HepG2 (cell line): ENCODE measurements at regions not wholly inside any gene's neighbourhood (a gene's known extent, or its start where the extent isn't known, plus 50 kb on each side); places are given as distances from the start of the nearest gene placed in this dataset.

Experiments used
- ATAC-seq: fragments of 200-7000 bp; cut with Tn5 transposase; 3 replicates; pipeline ENCODE4 v1.9.1; 2020; ENCODE audit warnings: mild to moderate bottlenecking, moderate library complexity
- BruUV-seq: library from RNA; stranded (reverse); fragments of 400-500 nt; replicated peaks from 2 replicates; lab custom pipeline; 2021; lab: Mats Ljungman, UMichigan
- CTCF ChIA-PET: fragments of 300-600 bp; formaldehyde crosslinking; extraction: SDS; loops from one replicate; lab custom pipeline; 2021; ENCODE audit warnings: low total read pairs, inconsistent platforms, low intra/inter-chr PET ratio; lab: Yijun Ruan, JAX
- POLR2A ChIA-PET: fragments of 350-600 bp; sonication (Branson Sonifier 250); formaldehyde crosslinking; loops from one replicate; lab custom pipeline; 2020; ENCODE audit warnings: antibody characterized with exemption, inconsistent platforms; lab: Yijun Ruan, JAX
- DNase-seq: peaks from one replicate; pipeline ENCODE4 v3.0.0-alpha.2; 2015; ENCODE audit warnings: low spot score
- FAIRE-seq: peaks from 3 replicates; lab custom pipeline; 2011; peaks lifted over from hg19 to GRCh38; lab: Jason Lieb, UNC
- H2AFZ ChIP-seq: one replicate; pipeline ENCODE4 v1.6.1; 2011; ENCODE audit warnings: low read length, inconsistent platforms
- H3K27ac ChIP-seq: fragments of 300-600 bp; 3 replicates; pipeline ENCODE4 v1.8.0; 2011; ENCODE audit warnings: mixed run types, mild to moderate bottlenecking, mixed read lengths, low read length, inconsistent platforms; ENCODE audit not compliant: insufficient read depth; ENCODE audit errors: extremely low read length
- H3K27me3 ChIP-seq, 2 experiments: fragments of 200-600 bp in 1 of 2; 2 replicates in 1 of 2; 3 replicates in 1 of 2; pipeline versions ENCODE4 v1.6.0 to v1.8.0; 2011; ENCODE audit warnings: low read length in 2 of 2, mild to moderate bottlenecking in 2 of 2, moderate library complexity in 2 of 2, inconsistent platforms in 1 of 2; ENCODE audit not compliant: insufficient read depth in 2 of 2, control insufficient read depth in 1 of 2
- H3K36me3 ChIP-seq, 2 experiments: fragments of 200-600 bp in 1 of 2; replicated peaks in 1 of 2; 2 replicates in 1 of 2; 3 replicates in 1 of 2; pipeline versions ENCODE4 v1.5.1 to v1.8.0; 2011; ENCODE audit warnings: low read length in 2 of 2, inconsistent platforms in 1 of 2; ENCODE audit not compliant: insufficient read depth in 2 of 2, control insufficient read depth in 1 of 2
- H3K4me1 ChIP-seq: 2 replicates; pipeline ENCODE4 v1.5.1; 2012; ENCODE audit warnings: low read length, inconsistent platforms; ENCODE audit not compliant: insufficient read depth
- H3K4me2 ChIP-seq: 2 replicates; pipeline ENCODE4 v1.6.0; 2011; ENCODE audit warnings: low read depth, low read length, inconsistent platforms
- H3K4me3 ChIP-seq, 3 experiments: fragments of 200-600 bp in 1 of 3; sonication (generic), shearing (Covaris generic) in 1 of 3; replicated peaks in 1 of 3; 2 replicates each; pipeline ENCODE4 v1.5.1; 2011 to 2016; ENCODE audit warnings: low read length in 3 of 3, inconsistent platforms in 2 of 3, low read depth in 2 of 3, mild to moderate bottlenecking in 2 of 3, control low read depth in 1 of 3, mixed read lengths in 1 of 3; ENCODE audit not compliant: insufficient read depth in 1 of 3
- H3K79me2 ChIP-seq: one replicate; pipeline ENCODE4 v1.6.1; 2011; ENCODE audit warnings: low read length, inconsistent platforms; ENCODE audit not compliant: insufficient read depth
- H3K9ac ChIP-seq: 2 replicates; pipeline ENCODE4 v1.6.0; 2011; ENCODE audit warnings: mild to moderate bottlenecking, low read depth, low read length, inconsistent platforms; ENCODE audit not compliant: insufficient read depth
- H3K9me3 ChIP-seq: 2 replicates; pipeline ENCODE4 v1.5.1; 2012; ENCODE audit warnings: mild to moderate bottlenecking, low read length
- H4K20me1 ChIP-seq: 2 replicates; pipeline ENCODE4 v1.6.0; 2011; ENCODE audit warnings: inconsistent platforms, mild to moderate bottlenecking, low read length, moderate library complexity; ENCODE audit not compliant: insufficient read depth
- MIER3 ChIP-seq: IDR thresholded peaks from 2 replicates; pipeline ENCODE4 v1.6.1; 2016; ENCODE audit warnings: missing compliant biosample characterization, borderline replicate concordance
- MXD4 ChIP-seq: IDR thresholded peaks from 2 replicates; pipeline ENCODE4 v1.6.1; 2016; ENCODE audit warnings: mild to moderate bottlenecking, missing biosample characterization, missing genetic modification reagents
- NKX3-1 ChIP-seq: sonication (generic); formaldehyde crosslinking; IDR thresholded peaks from 2 replicates; pipeline ENCODE4 v1.5.0; 2020; ENCODE audit warnings: missing genetic modification reagents
- NRL ChIP-seq: sonication (generic); formaldehyde crosslinking; IDR thresholded peaks from 2 replicates; pipeline ENCODE4 v1.5.0; 2020; ENCODE audit warnings: missing genetic modification reagents, mild to moderate bottlenecking, moderate library complexity, borderline replicate concordance
- TEAD2 ChIP-seq: sonication (generic); formaldehyde crosslinking; IDR thresholded peaks from 2 replicates; pipeline ENCODE4 v1.9.0; 2021; ENCODE audit warnings: missing genetic modification reagents
- ZNF724P ChIP-seq: sonication (generic); formaldehyde crosslinking; IDR thresholded peaks from 2 replicates; pipeline ENCODE4 v1.8.0; 2022; ENCODE audit warnings: missing genetic modification reagents, borderline replicate concordance
- ZSCAN30 ChIP-seq: sonication (generic); formaldehyde crosslinking; IDR thresholded peaks from 2 replicates; pipeline ENCODE4 v1.5.0; 2020; ENCODE audit warnings: mild to moderate bottlenecking, missing genetic modification reagents
- ZZZ3 ChIP-seq: sonication (generic); formaldehyde crosslinking; IDR thresholded peaks from 2 replicates; pipeline ENCODE4 v1.4.0; 2020; ENCODE audit warnings: missing genetic modification reagents, mild to moderate bottlenecking, borderline replicate concordance
- in situ Hi-C: cut with HindIII; loops from 2 replicates; pipeline ENCODE4 v1.10.0; 2017; ENCODE audit warnings: low pct_unique_long_range_greater_than_20kb; ENCODE audit not compliant: extremely low pct_ligation_motif_present
- intact Hi-C: fragments of 100-400 bp; cut with micrococcal nuclease; formaldehyde crosslinking; loops from one replicate; pipeline ENCODE4 v1.10.0; 2022; ENCODE audit not compliant: unreplicated experiment
- TF ChIP-seq, protein P1 (sequence below): IDR thresholded peaks from 2 replicates; pipeline ENCODE4 v1.6.1; 2016; ENCODE audit warnings: low read depth
- TF ChIP-seq, protein P2 (sequence below): IDR thresholded peaks from 2 replicates; pipeline ENCODE4 v1.6.1; 2016; ENCODE audit warnings: missing compliant biosample characterization, missing genetic modification reagents, borderline replicate concordance
- TF ChIP-seq, protein P3 (sequence below): sonication (generic); formaldehyde crosslinking; IDR thresholded peaks from 2 replicates; pipeline ENCODE4 v1.9.0; 2021; ENCODE audit warnings: missing genetic modification reagents, borderline replicate concordance
- TF ChIP-seq, protein P4 (sequence below): sonication (generic); formaldehyde crosslinking; IDR thresholded peaks from 2 replicates; pipeline ENCODE4 v1.8.1; 2023; ENCODE audit warnings: mild to moderate bottlenecking, moderate library complexity, missing genetic modification reagents
- TF ChIP-seq, protein P5 (sequence below): sonication (generic); formaldehyde crosslinking; IDR thresholded peaks from 2 replicates; pipeline ENCODE4 v1.5.0; 2020; ENCODE audit warnings: mild to moderate bottlenecking, missing genetic modification reagents
- TF ChIP-seq, protein P6 (sequence below): sonication (generic); formaldehyde crosslinking; IDR thresholded peaks from 2 replicates; pipeline ENCODE4 v1.4.0; 2020; ENCODE audit warnings: mild to moderate bottlenecking, missing genetic modification reagents

DNA sequence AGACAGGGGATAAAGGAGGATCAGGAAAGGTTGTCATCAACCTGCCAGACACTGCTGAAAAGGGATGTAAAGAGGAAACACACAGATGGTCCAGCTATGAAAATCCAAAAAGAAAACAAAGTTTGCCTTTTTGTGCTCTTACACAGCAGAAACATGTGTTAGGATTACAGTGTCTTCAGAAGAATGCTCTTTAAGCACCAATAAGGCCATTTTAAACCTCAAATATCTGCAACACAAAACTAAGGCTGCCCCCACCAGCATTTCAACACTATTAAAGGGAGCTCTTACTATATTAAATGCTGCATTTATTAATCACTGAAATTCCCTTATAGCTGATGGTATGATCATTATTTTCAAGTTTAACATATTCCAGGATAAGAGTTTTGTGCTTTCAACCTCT, 922.5 kb downstream of the NLGN4Y start:
- Histone ChIP-seq H3K4me3 (no peak overlapping the region), H3K27me3 (no peaks in the 10 kb centered on the region), H3K36me3 (no peaks in the 10 kb centered on the region), H3K9me3 (no peaks in the 10 kb centered on the region), H3K79me2 (no peaks in the 10 kb centered on the region), H3K27ac (no peak overlapping the region), H2AFZ (no peak overlapping the region), H3K4me1 (no peaks in the 10 kb centered on the region), H4K20me1 (no peaks in the 10 kb centered on the region), H3K4me2 (no peak overlapping the region), H3K9ac (no peak overlapping the region)
- ATAC-seq: no peak
- TF ChIP-seq MXD4 (CRISPR knock-in tag): no peak
- TF ChIP-seq ZNF724P (CRISPR knock-in tag): no peak
- TF ChIP-seq, protein P1, sequence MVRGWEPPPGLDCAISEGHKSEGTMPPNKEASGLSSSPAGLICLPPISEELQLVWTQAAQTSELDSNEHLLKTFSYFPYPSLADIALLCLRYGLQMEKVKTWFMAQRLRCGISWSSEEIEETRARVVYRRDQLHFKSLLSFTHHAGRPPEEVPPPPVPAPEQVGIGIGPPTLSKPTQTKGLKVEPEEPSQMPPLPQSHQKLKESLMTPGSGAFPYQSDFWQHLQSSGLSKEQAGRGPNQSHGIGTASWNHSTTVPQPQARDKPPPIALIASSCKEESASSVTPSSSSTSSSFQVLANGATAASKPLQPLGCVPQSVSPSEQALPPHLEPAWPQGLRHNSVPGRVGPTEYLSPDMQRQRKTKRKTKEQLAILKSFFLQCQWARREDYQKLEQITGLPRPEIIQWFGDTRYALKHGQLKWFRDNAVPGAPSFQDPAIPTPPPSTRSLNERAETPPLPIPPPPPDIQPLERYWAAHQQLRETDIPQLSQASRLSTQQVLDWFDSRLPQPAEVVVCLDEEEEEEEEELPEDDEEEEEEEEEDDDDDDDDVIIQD (CRISPR knock-in tag): no peak
- TF ChIP-seq ZZZ3: no peak
- TF ChIP-seq, protein P2, sequence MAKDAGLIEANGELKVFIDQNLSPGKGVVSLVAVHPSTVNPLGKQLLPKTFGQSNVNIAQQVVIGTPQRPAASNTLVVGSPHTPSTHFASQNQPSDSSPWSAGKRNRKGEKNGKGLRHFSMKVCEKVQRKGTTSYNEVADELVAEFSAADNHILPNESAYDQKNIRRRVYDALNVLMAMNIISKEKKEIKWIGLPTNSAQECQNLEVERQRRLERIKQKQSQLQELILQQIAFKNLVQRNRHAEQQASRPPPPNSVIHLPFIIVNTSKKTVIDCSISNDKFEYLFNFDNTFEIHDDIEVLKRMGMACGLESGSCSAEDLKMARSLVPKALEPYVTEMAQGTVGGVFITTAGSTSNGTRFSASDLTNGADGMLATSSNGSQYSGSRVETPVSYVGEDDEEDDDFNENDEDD (CRISPR knock-in tag): no peak
- TF ChIP-seq MIER3 (CRISPR knock-in tag): no peak
- TF ChIP-seq, protein P3, sequence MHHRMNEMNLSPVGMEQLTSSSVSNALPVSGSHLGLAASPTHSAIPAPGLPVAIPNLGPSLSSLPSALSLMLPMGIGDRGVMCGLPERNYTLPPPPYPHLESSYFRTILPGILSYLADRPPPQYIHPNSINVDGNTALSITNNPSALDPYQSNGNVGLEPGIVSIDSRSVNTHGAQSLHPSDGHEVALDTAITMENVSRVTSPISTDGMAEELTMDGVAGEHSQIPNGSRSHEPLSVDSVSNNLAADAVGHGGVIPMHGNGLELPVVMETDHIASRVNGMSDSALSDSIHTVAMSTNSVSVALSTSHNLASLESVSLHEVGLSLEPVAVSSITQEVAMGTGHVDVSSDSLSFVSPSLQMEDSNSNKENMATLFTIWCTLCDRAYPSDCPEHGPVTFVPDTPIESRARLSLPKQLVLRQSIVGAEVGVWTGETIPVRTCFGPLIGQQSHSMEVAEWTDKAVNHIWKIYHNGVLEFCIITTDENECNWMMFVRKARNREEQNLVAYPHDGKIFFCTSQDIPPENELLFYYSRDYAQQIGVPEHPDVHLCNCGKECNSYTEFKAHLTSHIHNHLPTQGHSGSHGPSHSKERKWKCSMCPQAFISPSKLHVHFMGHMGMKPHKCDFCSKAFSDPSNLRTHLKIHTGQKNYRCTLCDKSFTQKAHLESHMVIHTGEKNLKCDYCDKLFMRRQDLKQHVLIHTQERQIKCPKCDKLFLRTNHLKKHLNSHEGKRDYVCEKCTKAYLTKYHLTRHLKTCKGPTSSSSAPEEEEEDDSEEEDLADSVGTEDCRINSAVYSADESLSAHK (CRISPR knock-in tag): no peak
- TF ChIP-seq, protein P4, sequence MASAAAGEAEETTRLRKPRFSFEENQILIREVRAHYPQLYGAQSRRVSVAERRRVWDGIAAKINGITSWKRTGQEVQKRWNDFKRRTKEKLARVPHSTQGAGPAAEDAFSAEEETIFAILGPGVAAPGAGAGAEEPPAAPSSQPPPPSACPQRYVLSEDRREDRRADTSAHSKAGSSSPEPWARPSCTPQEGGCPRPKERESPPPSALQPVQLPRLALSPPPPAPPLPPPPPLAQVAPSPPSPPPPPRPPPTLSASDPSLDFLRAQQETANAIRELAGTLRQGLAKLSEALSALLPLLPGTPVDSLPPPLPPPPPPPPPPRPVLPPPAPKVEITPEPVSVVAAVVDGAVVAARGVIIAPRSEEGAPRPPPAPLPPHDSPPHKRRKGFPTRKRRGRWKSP (CRISPR knock-in tag): no peak
- no peak for TF ChIP-seq TEAD2 (CRISPR knock-in tag)
- no peak for TF ChIP-seq NRL (CRISPR knock-in tag)
- TF ChIP-seq NKX3-1 (CRISPR knock-in tag): no peak
- no peak for TF ChIP-seq ZSCAN30
- TF ChIP-seq, protein P5, sequence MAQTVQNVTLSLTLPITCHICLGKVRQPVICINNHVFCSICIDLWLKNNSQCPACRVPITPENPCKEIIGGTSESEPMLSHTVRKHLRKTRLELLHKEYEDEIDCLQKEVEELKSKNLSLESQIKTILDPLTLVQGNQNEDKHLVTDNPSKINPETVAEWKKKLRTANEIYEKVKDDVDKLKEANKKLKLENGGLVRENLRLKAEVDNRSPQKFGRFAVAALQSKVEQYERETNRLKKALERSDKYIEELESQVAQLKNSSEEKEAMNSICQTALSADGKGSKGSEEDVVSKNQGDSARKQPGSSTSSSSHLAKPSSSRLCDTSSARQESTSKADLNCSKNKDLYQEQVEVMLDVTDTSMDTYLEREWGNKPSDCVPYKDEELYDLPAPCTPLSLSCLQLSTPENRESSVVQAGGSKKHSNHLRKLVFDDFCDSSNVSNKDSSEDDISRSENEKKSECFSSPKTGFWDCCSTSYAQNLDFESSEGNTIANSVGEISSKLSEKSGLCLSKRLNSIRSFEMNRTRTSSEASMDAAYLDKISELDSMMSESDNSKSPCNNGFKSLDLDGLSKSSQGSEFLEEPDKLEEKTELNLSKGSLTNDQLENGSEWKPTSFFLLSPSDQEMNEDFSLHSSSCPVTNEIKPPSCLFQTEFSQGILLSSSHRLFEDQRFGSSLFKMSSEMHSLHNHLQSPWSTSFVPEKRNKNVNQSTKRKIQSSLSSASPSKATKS (CRISPR knock-in tag): no peak
- TF ChIP-seq, protein P6, sequence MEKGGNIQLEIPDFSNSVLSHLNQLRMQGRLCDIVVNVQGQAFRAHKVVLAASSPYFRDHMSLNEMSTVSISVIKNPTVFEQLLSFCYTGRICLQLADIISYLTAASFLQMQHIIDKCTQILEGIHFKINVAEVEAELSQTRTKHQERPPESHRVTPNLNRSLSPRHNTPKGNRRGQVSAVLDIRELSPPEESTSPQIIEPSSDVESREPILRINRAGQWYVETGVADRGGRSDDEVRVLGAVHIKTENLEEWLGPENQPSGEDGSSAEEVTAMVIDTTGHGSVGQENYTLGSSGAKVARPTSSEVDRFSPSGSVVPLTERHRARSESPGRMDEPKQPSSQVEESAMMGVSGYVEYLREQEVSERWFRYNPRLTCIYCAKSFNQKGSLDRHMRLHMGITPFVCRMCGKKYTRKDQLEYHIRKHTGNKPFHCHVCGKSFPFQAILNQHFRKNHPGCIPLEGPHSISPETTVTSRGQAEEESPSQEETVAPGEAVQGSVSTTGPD: no peak
- BruUV-seq: no TSS peak
- in situ Hi-C loops: no loop called here
- no peak for FAIRE-seq
- ChIA-PET POLR2A (no interaction called here), CTCF (no interaction called here)
- intact Hi-C loops: no loop called here
- DNase-seq: no peak
